A549 (cell line): ENCODE measurements at regions not wholly inside any gene's neighbourhood (a gene's known extent, or its start where the extent isn't known, plus 50 kb on each side); places are given as distances from the start of the nearest gene placed in this dataset.

Experiments
- ATAC-seq, 2 experiments: fragments of 200-7000 bp in 1 of 2; fragments of >200 bp in 1 of 2; cut with Nextera tagmentation in 1 of 2; cut with Tn5 transposase in 1 of 2; 3 replicates each; pipeline versions ENCODE4 v1.8.0 to v1.9.1; 2018 to 2020; ENCODE audit warnings: mild to moderate bottlenecking in 1 of 2, moderate library complexity in 1 of 2
- CTCF ChIA-PET: fragments of 300-600 bp; sonication (Branson Sonifier 250); formaldehyde crosslinking; extraction: SDS; loops from one replicate; lab custom pipeline; 2021; ENCODE audit warnings: antibody characterized with exemption, inconsistent platforms; lab: Yijun Ruan, JAX
- POLR2A ChIA-PET: fragments of 350-600 bp; formaldehyde crosslinking; extraction: SDS; loops from one replicate; lab custom pipeline; 2021; ENCODE audit warnings: antibody characterized with exemption, inconsistent platforms; lab: Yijun Ruan, JAX
- DNase-seq, 2 experiments: peaks; one replicate each; pipeline versions ENCODE4 v3.0.0 to v3.0.0-alpha.2; 2011 to 2016; ENCODE audit warnings: low read depth in 1 of 2, low spot score in 1 of 2
- FAIRE-seq: peaks from 2 replicates; lab custom pipeline; 2011; peaks lifted over from hg19 to GRCh38; lab: Jason Lieb, UNC
- H3K27ac ChIP-seq, 2 experiments: fragments of >200 bp; sonication (Bioruptor Twin); formaldehyde crosslinking; 3 replicates each; pipeline ENCODE4 v1.5.1; 2016 to 2017
- H3K4me1 ChIP-seq: fragments of >200 bp; sonication (Bioruptor Twin); formaldehyde crosslinking; 3 replicates; pipeline ENCODE4 v1.6.1; 2016
- H3K4me2 ChIP-seq: fragments of >200 bp; sonication (Bioruptor Twin); formaldehyde crosslinking; 3 replicates; pipeline ENCODE4 v1.6.1; 2016
- H3K4me3 ChIP-seq: fragments of >200 bp; sonication (Bioruptor Twin); formaldehyde crosslinking; 3 replicates; pipeline ENCODE4 v1.5.1; 2016
- H3K9me3 ChIP-seq: fragments of >200 bp; sonication (Bioruptor Twin); formaldehyde crosslinking; 3 replicates; pipeline ENCODE4 v1.6.1; 2016
- ATOH8 ChIP-seq: fragments of 250-450 bp; sonication (Bioruptor Pico); IDR thresholded peaks from 2 replicates; pipeline ENCODE4 v1.5.0; 2020; ENCODE audit warnings: low read depth, mild to moderate bottlenecking, moderate library complexity
- CBX2 ChIP-seq: fragments of 200-600 bp; sonication (generic); IDR thresholded peaks from 2 replicates; pipeline ENCODE4 v1.6.1; 2016; ENCODE audit warnings: low read depth, mild to moderate bottlenecking, borderline replicate concordance
- CHD2 ChIP-seq: fragments of 150-350 bp; IDR thresholded peaks from 2 replicates; pipeline ENCODE4 v1.6.1; 2014; ENCODE audit warnings: low read length; ENCODE audit not compliant: partially characterized antibody
- E2F6 ChIP-seq: IDR thresholded peaks from 2 replicates; pipeline ENCODE4 v1.6.1; 2012; ENCODE audit warnings: low read depth, borderline replicate concordance
- EHF ChIP-seq: fragments of 250-450 bp; sonication (Bioruptor Pico); IDR thresholded peaks from 2 replicates; pipeline ENCODE4 v1.5.0; 2020; ENCODE audit warnings: mild to moderate bottlenecking
- ELK1 ChIP-seq: fragments of 150-350 bp; IDR thresholded peaks from 2 replicates; pipeline ENCODE4 v1.6.1; 2014; ENCODE audit warnings: low read depth, mild to moderate bottlenecking, low read length
- EP300 ChIP-seq, 2 experiments: fragments of >200 bp; sonication (Bioruptor Twin); formaldehyde crosslinking; IDR thresholded peaks; 2 replicates in 1 of 2; 3 replicates in 1 of 2; pipeline ENCODE4 v1.6.1; 2016 to 2017
- ESRRA ChIP-seq: fragments of 150-350 bp; IDR thresholded peaks from 2 replicates; pipeline ENCODE4 v1.6.1; 2014; ENCODE audit warnings: mild to moderate bottlenecking, low read length, borderline replicate concordance
- FOSB ChIP-seq: fragments of 250-450 bp; sonication (Bioruptor Pico); IDR thresholded peaks from 2 replicates; pipeline ENCODE4 v1.5.0; 2020; ENCODE audit warnings: mild to moderate bottlenecking, moderate library complexity
- FOXS1 ChIP-seq: fragments of 250-450 bp; sonication (Bioruptor Pico); IDR thresholded peaks from 2 replicates; pipeline ENCODE4 v1.5.0; 2020; ENCODE audit warnings: mild to moderate bottlenecking, moderate library complexity
- GATA3 ChIP-seq: IDR thresholded peaks from 2 replicates; pipeline ENCODE4 v1.6.1; 2012; ENCODE audit warnings: borderline replicate concordance
- HES2 ChIP-seq: fragments of >200 bp; sonication (Bioruptor Twin); formaldehyde crosslinking; IDR thresholded peaks from 2 replicates; pipeline ENCODE4 v1.6.1; 2016
- HEYL ChIP-seq: fragments of 250-450 bp; sonication (Bioruptor Pico); IDR thresholded peaks from 2 replicates; pipeline ENCODE4 v1.8.0; 2021; ENCODE audit warnings: mild to moderate bottlenecking, moderate library complexity
- HOXB13 ChIP-seq: fragments of 250-450 bp; sonication (Bioruptor Pico); IDR thresholded peaks from 2 replicates; pipeline ENCODE4 v1.5.0; 2020; ENCODE audit warnings: low read depth, mild to moderate bottlenecking, moderate library complexity
- KDM1A ChIP-seq: fragments of 200-600 bp; sonication (generic); IDR thresholded peaks from 2 replicates; pipeline ENCODE4 v1.6.1; 2016; ENCODE audit warnings: low read depth, mild to moderate bottlenecking
- KDM5A ChIP-seq: fragments of 200-600 bp; sonication (generic); IDR thresholded peaks from 2 replicates; pipeline ENCODE4 v1.6.1; 2016; ENCODE audit warnings: antibody characterized with exemption, mild to moderate bottlenecking
- NFE2L2 ChIP-seq: fragments of 150-350 bp; conservative IDR thresholded peaks from 2 replicates; pipeline ENCODE4 v1.6.1; 2014; ENCODE audit warnings: low read length
- NPAS2 ChIP-seq: fragments of 250-450 bp; sonication (Bioruptor Pico); IDR thresholded peaks from 2 replicates; pipeline ENCODE4 v1.8.0; 2022; ENCODE audit warnings: mild to moderate bottlenecking, moderate library complexity, borderline replicate concordance
- NR3C1 ChIP-seq: fragments of >200 bp; sonication (Bioruptor Twin); formaldehyde crosslinking; IDR thresholded peaks from 3 replicates; pipeline ENCODE4 v1.6.1; 2017
- PBX3 ChIP-seq: IDR thresholded peaks from 2 replicates; pipeline ENCODE4 v1.6.1; 2012
- POLR2AphosphoS2 ChIP-seq: conservative IDR thresholded peaks from 2 replicates; pipeline ENCODE4 v1.6.1; 2012; ENCODE audit warnings: low read length, improper control_type of control experiment, inconsistent platforms
- RAD21 ChIP-seq, 2 experiments: fragments of >200 bp in 1 of 2; sonication (Bioruptor Twin) in 1 of 2; formaldehyde crosslinking in 1 of 2; IDR thresholded peaks in 1 of 2; conservative IDR thresholded peaks in 1 of 2; 2 replicates in 1 of 2; 3 replicates in 1 of 2; pipeline ENCODE4 v1.6.1; 2012 to 2018; ENCODE audit warnings: inconsistent platforms in 1 of 2
- RFX5 ChIP-seq: fragments of 450-650 bp; IDR thresholded peaks from 2 replicates; pipeline ENCODE4 v1.7.1; 2014; ENCODE audit warnings: antibody characterized with exemption, mild to moderate bottlenecking, moderate library complexity
- SMC3 ChIP-seq: fragments of >200 bp; sonication (Bioruptor Twin); formaldehyde crosslinking; IDR thresholded peaks from 3 replicates; pipeline ENCODE4 v1.6.1; 2018; ENCODE audit warnings: inconsistent platforms
- SREBF2 ChIP-seq: fragments of 450-650 bp; IDR thresholded peaks from 2 replicates; pipeline ENCODE4 v1.6.1; 2014; ENCODE audit warnings: mild to moderate bottlenecking, moderate library complexity
- TFCP2L1 ChIP-seq: fragments of 250-450 bp; sonication (Bioruptor Pico); IDR thresholded peaks from 2 replicates; pipeline ENCODE4 v1.5.0; 2021; ENCODE audit warnings: mild to moderate bottlenecking
- ZC3H11A ChIP-seq: fragments of 450-650 bp; IDR thresholded peaks from 2 replicates; pipeline ENCODE4 v1.6.1; 2014; ENCODE audit warnings: antibody characterized with exemption, mild to moderate bottlenecking
- WGBS: methylation state at CpG from one replicate; pipeline ENCODE4 v1.1.6; 2017; ENCODE audit errors: missing lambda C conversion rate; 5-methylcytosine and 5-hydroxymethylcytosine counted together

GRCh38 chr12:28689398-28690175 lies 459.5 kb upstream of the FAR2 start:
- FAIRE-seq (no peak), DNase-seq (no peak), ATAC-seq (no peak)
- H3K4me2 ChIP-seq, result no peak overlapping the region
- H3K9me3 ChIP-seq, result no peaks in the 10 kb centered on the region
- H3K4me3 ChIP-seq, result no peak overlapping the region
- no peak overlapping the region for H3K27ac ChIP-seq
- TF ChIP-seq EHF (CRISPR knock-in tag) (no peak), E2F6 (no peak), ESRRA (no peak), ELK1 (no peak), CHD2 (no peak), CBX2 (no peak), FOXS1 (CRISPR knock-in tag) (no peak), KDM5A (no peak), PBX3 (no peak), NPAS2 (no peak), TFCP2L1 (CRISPR knock-in tag) (no peak), NFE2L2 (no peak), ATOH8 (CRISPR knock-in tag) (no peak)
- no peaks in the 10 kb centered on the region for H3K4me1 ChIP-seq
- CTCF ChIA-PET, result interaction anchor here (1.5 kb wide), 1 partner anchor 183 kb away, joined by 3 read pairs; no protein-coding TSS in a partner anchor
- 7% methylated on average over 4 of the region's 4 CpGs for WGBS
- POLR2A ChIA-PET, result no interaction called here

GRCh38 chr12:28693565-28694219 lies 455.4 kb upstream of the FAR2 start:
- no peak for FAIRE-seq
- no peak for TF ChIP-seq RFX5
- no peak for TF ChIP-seq KDM1A
- no peak for TF ChIP-seq GATA3
- no peak for TF ChIP-seq HES2
- no peak for TF ChIP-seq NR3C1
- no peak for TF ChIP-seq ESRRA
- TF ChIP-seq SREBF2, result no peak
- no peak for TF ChIP-seq EHF (CRISPR knock-in tag)
- TF ChIP-seq ZC3H11A, result no peak
- TF ChIP-seq EP300 (IDR thresholded peaks at IDR 0.05), result no peak
- no peak for TF ChIP-seq POLR2AphosphoS2
- TF ChIP-seq FOSB (CRISPR knock-in tag), result no peak
- no peak for TF ChIP-seq HEYL (CRISPR knock-in tag)
- TF ChIP-seq SMC3, result no peak
- TF ChIP-seq HOXB13 (CRISPR knock-in tag), result no peak
- TF ChIP-seq PBX3, result no peak
- TF ChIP-seq ATOH8 (CRISPR knock-in tag), result no peak
- no peak for TF ChIP-seq RAD21 (conservative IDR thresholded peaks at IDR 0.05 in 1 of 2, IDR thresholded peaks at IDR 0.05 in 1 of 2)
- no peaks in the 10 kb centered on the region for H3K4me1 ChIP-seq

More at GRCh38 chr12:28693565-28694219, 455.4 kb upstream of the FAR2 start:
- H3K9me3 ChIP-seq, result no peaks in the 10 kb centered on the region
- ChIA-PET CTCF (no interaction called here), POLR2A (no interaction called here)
- DNase-seq (no peak), ATAC-seq (no peak)
- no peak overlapping the region for H3K27ac ChIP-seq
- 27% methylated on average over 5 of the region's 5 CpGs for WGBS
- H3K4me2 ChIP-seq, result no peak overlapping the region
- no peak overlapping the region for H3K4me3 ChIP-seq
